Coronary artery (tissue), 2 donors: ENCODE measurements at regions not wholly inside any gene's neighbourhood (a gene's known extent, or its start where the extent isn't known, plus 50 kb on each side); places are given as distances from the start of the nearest gene placed in this dataset.

Source experiments
- DNase-seq: peaks from one replicate; pipeline ENCODE4 v3.0.0-alpha.2; 2017; ENCODE audit warnings: low spot score
- H3K27ac ChIP-seq, 2 donors: fragments of 200-600 bp; sonication (generic); one replicate each; pipeline ENCODE4 v1.5.1; 2016 to 2019
- H3K4me3 ChIP-seq: fragments of 200-600 bp; sonication (generic); 2 replicates; pipeline ENCODE4 v1.5.1; 2016; ENCODE audit warnings: mild to moderate bottlenecking, moderate library complexity
- TF ChIP-seq, protein P1 (sequence below): fragments of 200-600 bp; sonication (generic); IDR thresholded peaks from one replicate; pipeline ENCODE4 v1.5.1; 2019; ENCODE audit warnings: antibody characterized with exemption

DNA sequence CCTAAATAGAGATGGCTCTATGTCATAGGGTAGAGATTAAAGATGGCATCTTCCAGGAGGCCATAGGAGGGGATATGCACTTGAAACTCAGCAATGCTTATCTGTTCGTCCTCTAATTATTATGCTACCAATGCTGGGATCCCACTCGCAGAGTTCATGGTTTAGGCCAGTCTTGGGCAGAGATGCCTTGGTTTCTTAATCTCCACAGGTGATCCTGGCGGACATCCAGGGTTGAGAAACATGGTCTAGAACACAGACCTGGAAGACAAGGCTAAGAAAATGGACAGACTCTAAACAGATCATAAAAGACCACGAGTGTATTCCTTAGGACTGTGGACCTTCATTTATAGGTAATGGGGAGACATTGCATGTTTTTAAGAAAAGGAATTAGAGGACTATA, 70.0 kb upstream of the IRS2 start:
- no peak for DNase-seq
- no peak overlapping the region for H3K4me3 ChIP-seq
- H3K27ac ChIP-seq = no peak overlapping the region
- TF ChIP-seq, protein P1, sequence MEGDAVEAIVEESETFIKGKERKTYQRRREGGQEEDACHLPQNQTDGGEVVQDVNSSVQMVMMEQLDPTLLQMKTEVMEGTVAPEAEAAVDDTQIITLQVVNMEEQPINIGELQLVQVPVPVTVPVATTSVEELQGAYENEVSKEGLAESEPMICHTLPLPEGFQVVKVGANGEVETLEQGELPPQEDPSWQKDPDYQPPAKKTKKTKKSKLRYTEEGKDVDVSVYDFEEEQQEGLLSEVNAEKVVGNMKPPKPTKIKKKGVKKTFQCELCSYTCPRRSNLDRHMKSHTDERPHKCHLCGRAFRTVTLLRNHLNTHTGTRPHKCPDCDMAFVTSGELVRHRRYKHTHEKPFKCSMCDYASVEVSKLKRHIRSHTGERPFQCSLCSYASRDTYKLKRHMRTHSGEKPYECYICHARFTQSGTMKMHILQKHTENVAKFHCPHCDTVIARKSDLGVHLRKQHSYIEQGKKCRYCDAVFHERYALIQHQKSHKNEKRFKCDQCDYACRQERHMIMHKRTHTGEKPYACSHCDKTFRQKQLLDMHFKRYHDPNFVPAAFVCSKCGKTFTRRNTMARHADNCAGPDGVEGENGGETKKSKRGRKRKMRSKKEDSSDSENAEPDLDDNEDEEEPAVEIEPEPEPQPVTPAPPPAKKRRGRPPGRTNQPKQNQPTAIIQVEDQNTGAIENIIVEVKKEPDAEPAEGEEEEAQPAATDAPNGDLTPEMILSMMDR = no peak

DNA sequence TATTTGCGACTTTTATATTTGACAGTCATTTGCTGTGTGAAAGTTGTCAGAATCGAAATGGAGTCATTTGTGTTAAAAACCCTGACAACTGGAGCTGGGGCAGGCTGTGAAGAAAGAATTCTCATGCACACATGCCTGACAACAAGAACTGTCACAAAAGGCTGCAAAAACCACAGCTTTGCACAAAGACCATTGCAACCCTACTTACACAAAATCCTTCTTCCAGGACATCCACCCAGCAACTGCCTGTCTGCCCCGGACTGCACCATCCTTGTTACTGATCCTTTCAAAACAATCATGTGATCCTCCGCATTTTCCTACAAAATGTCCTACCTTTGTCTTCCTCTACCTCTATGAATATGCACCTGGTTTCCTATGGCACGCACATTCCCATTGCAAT, 66.8 kb upstream of the IRS2 start:
- Histone ChIP-seq H3K4me3 (no peak overlapping the region), H3K27ac (no peak overlapping the region)
- TF ChIP-seq, protein P1 = no peak
- DNase-seq = no peak

- DNase-seq = no peak
- no peak overlapping the region for H3K4me3 ChIP-seq
- TF ChIP-seq, protein P1 = no peak
- H3K27ac ChIP-seq = no peak overlapping the region
Observed at GRCh38 chr13:109846185-109846584, 59.8 kb upstream of the IRS2 start.

- Histone ChIP-seq H3K4me3 (no peak overlapping the region), H3K27ac (no peak overlapping the region)
- TF ChIP-seq, protein P1 = no peak
- DNase-seq = no peak
Observed at GRCh38 chr13:109844396-109844795, 58.0 kb upstream of the IRS2 start.

- no peak for DNase-seq
- TF ChIP-seq, protein P1 = no peak
- H3K4me3 ChIP-seq = no peak overlapping the region
- H3K27ac ChIP-seq = no peak overlapping the region
Observed at GRCh38 chr13:109843695-109844094, 57.3 kb upstream of the IRS2 start.

DNA sequence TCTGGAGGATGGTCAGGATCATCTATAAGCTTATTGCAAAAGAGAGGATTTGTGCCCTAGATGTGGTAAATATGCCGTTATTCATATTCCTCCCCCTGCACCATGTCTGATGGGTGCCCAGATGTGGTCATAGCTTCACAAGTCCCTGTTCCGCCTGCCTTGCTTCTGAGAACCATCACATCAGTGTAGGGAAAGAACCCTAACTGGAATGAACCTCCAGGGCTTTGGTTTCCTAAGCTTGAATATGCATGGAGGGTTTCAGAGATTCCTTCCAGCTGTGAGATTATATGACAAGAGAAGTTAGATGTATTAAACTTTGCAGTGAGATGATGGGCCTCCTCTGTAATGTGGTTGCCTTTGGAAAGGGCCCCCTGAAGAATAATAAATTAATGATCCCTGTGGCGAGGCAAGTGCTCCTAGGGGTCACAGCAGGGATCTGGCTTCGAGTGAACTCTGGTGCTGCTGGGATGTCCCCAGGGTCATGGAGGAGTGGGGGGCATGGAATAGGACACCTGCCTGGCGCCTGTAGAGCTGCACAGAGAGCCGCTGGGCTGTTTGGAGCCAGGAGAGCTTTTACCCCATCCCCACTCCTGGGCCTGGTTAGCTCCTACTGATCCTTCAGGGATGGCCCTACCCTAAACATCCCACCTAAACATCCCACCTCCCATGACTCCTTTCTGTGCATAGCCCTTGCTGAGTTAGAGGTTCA, 56.0 kb upstream of the IRS2 start:
- no peak for DNase-seq
- TF ChIP-seq, protein P1 = no peak
- Histone ChIP-seq H3K27ac (no peak overlapping the region), H3K4me3 (no peak overlapping the region)

DNA sequence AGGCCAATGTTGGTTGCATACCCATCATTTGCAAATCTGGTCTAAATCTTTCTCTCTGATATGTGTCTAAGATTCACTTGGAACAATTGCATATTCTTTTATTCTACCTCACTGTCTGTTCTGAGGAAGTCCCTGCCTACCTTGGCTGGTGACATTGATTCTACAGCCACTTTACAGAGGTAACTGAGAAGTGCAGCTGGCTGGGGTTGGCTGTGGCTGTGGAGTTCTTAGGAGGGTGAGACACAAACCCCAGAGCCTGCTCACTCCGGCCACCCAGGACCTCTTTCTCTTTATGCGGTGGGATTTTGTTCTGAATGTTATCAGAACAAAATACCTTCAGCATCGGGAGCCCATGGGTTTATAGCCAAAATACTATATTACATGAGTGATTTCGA, 54.5 kb upstream of the IRS2 start:
- Histone ChIP-seq H3K4me3 (no peak overlapping the region), H3K27ac (no peak overlapping the region)
- TF ChIP-seq, protein P1 = no peak
- no peak for DNase-seq
